Body of pancreas (tissue), 4 donors: ENCODE measurements at regions not wholly inside any gene's neighbourhood (a gene's known extent, or its start where the extent isn't known, plus 50 kb on each side); places are given as distances from the start of the nearest gene placed in this dataset.

Source experiments
- ATAC-seq: fragments of 150-250 bp; one replicate; pipeline ENCODE4 v1.9.1; 2016
- DNase-seq, 4 donors: peaks; one replicate each; pipeline ENCODE4 v3.0.0-alpha.2; 2019
- H3K27ac ChIP-seq, 4 donors: fragments of 200-600 bp; sonication (generic); 1 replicate in 3 of 4; 2 replicates in 1 of 4; pipeline versions ENCODE4 v1.5.1 to v1.6.1; 2016 to 2019; ENCODE audit warnings: mild to moderate bottlenecking in 1 of 4, mixed read lengths in 1 of 4, moderate library complexity in 1 of 4
- H3K27me3 ChIP-seq, 2 donors: fragments of 200-600 bp; sonication (generic); one replicate each; pipeline ENCODE4 v1.6.0; 2016; ENCODE audit warnings: mild to moderate bottlenecking in 1 of 2
- H3K36me3 ChIP-seq, 2 donors: fragments of 200-600 bp; sonication (generic); replicated peaks in 1 of 2; 2 replicates each; pipeline ENCODE4 v1.5.1; 2016; ENCODE audit warnings: low read depth in 2 of 2; ENCODE audit not compliant: insufficient read depth in 1 of 2
- H3K4me1 ChIP-seq: fragments of 200-600 bp; sonication (generic); one replicate; pipeline ENCODE4 v1.6.0; 2016
- H3K4me3 ChIP-seq, 2 donors: fragments of 200-600 bp; sonication (generic); 1 replicate in 1 of 2; 2 replicates in 1 of 2; pipeline ENCODE4 v1.5.1; 2016 to 2019
- H3K9me3 ChIP-seq, 3 donors: fragments of 200-600 bp; sonication (generic); 1 replicate in 2 of 3; 2 replicates in 1 of 3; pipeline ENCODE4 v1.5.1; 2016
- CTCF ChIP-seq, 7 experiments: fragments of 450-650 bp in 4 of 7; fragments of 200-600 bp in 3 of 7; sonication (generic) in 3 of 7; IDR thresholded peaks; one replicate each; pipeline ENCODE4 v1.5.1; 2016 to 2019; ENCODE audit warnings: antibody characterized with exemption in 7 of 7
- POLR2A ChIP-seq, 3 donors: fragments of 450-650 bp; IDR thresholded peaks; one replicate each; pipeline ENCODE4 v1.6.1; 2016; ENCODE audit warnings: antibody characterized with exemption in 3 of 3, mild to moderate bottlenecking in 2 of 3
- WGBS, 2 donors: methylation state at CpG; one replicate each; pipeline ENCODE4 v1.1.5; 2017; 5-methylcytosine and 5-hydroxymethylcytosine counted together
- intact Hi-C: fragments of 100-400 bp; cut with DNase I; formaldehyde crosslinking; loops from one replicate; pipeline ENCODE4 v1.15.1; 2023

DNA sequence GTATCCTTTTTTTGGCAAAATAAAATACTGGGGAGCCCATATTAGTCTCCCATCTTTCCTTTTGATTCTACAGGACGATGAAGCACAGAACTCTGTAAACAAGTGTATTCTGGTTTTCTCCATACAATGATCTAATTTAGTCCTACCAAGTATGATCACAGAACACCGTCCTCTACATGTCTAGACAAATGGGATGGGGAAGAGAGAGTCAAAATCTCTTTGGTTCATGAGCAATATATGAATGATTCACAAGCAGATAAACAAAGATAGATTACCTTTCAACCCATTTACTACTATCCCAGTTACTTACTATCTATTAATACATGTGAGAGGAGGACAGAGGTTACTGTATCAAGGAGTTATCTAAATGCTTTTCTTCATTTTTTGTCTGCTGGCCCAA is 352.4 kb upstream of the ACVR2A start:
- 75 to 83% methylated on average over 2 of the region's 2 CpGs for WGBS, 2 donors
- TF ChIP-seq CTCF (IDR thresholded peaks at IDR 0.05) = no peak
- no peak for TF ChIP-seq POLR2A (IDR thresholded peaks at IDR 0.05)
- Histone ChIP-seq H3K4me1 (no peaks in the 10 kb centered on the region), H3K36me3 (no peaks in the 10 kb centered on the region), H3K4me3 (no peak overlapping the region), H3K9me3 (no peaks in the 10 kb centered on the region), H3K27me3 (no peaks in the 10 kb centered on the region), H3K27ac (no peak overlapping the region)
- no peak for ATAC-seq
- intact Hi-C loops = no loop called here
- no peak for DNase-seq

DNA sequence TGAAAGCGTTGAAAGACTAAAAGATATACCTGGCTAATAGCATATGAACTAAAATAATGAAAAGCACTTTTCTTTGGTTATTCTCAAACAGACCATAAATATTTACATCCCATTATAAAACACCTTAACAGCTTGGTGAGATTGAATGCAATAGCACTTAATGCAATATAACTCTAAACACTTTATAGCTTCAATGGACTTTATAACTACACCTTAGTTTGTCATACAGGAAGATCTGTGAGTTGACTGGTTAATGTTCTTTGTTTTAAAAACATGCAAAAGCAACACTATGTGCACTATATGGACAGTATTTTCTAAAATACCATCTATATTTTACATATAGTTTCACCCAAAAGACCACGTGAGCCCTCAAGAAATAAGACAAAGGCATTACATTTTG is 353.3 kb upstream of the ACVR2A start:
- Histone ChIP-seq H3K27ac (no peak overlapping the region), H3K36me3 (no peaks in the 10 kb centered on the region), H3K9me3 (no peaks in the 10 kb centered on the region), H3K27me3 (no peaks in the 10 kb centered on the region), H3K4me1 (no peaks in the 10 kb centered on the region), H3K4me3 (no peak overlapping the region)
- intact Hi-C loops = no loop called here
- DNase-seq = no peak
- no peak for TF ChIP-seq CTCF (IDR thresholded peaks at IDR 0.05)
- no peak for TF ChIP-seq POLR2A (IDR thresholded peaks at IDR 0.05)
- WGBS, 2 donors = 88 to 95% methylated on average over 2 of the region's 2 CpGs
- no peak for ATAC-seq

DNA sequence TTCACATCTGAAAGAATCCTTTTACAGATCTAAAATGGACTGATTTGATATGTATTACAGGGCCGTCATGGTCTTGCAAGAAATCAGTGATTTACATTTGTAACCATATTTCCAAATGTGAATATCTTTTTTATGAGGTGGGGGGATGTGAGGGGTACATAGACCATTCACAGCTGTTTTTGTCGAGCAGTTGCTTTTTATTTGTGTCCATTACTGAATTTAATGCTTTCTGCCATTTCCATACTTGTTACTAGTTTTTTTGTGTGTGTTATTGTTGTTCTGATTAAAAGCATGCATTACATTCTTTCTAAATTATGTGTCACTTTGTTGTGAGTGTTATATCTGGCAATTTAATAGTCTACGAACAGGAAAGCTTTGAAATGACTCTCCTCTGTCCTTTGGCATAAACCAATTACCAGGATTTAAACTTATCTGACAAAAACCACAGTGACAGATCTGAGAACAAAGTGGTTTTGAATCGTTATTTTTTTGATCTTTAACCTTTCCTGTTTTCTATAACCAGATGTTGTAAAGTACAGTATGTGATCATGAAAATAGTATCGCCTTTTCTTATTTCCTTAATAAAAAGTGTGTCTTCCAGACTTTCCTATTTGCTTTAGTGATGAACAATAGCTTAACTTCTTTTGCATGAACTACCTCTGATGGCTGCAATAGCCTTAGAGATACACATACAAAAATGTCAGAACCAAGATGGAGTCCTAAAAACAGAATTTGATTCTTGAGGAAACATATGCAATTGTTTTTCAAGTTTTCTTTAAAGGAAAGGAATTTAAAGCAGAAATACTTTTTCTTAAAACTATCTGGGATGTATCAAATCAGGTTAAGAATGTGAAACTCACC is 354.2 kb upstream of the ACVR2A start:
- H3K4me1 ChIP-seq = no peaks in the 10 kb centered on the region
- DNase-seq (no peak), ATAC-seq (no peak)
- H3K36me3 ChIP-seq = no peaks in the 10 kb centered on the region
- H3K27me3 ChIP-seq = no peaks in the 10 kb centered on the region
- H3K4me3 ChIP-seq = no peak overlapping the region
- intact Hi-C loops = no loop called here
- no peaks in the 10 kb centered on the region for H3K9me3 ChIP-seq
- WGBS, 2 donors = 56 to 64% methylated on average over 5 of the region's 5 CpGs
- TF ChIP-seq CTCF (IDR thresholded peaks at IDR 0.05) = no peak
- TF ChIP-seq POLR2A (IDR thresholded peaks at IDR 0.05) = no peak
- no peak overlapping the region for H3K27ac ChIP-seq

- Histone ChIP-seq H3K4me1 (peaks cover 9% of the 10 kb centered on the region), H3K9me3 (no peaks in the 10 kb centered on the region), H3K4me3 (no peak overlapping the region), H3K27me3 (no peaks in the 10 kb centered on the region), H3K36me3 (no peaks in the 10 kb centered on the region), H3K27ac (no peak overlapping the region)
- TF ChIP-seq CTCF (IDR thresholded peaks at IDR 0.05) (no peak), POLR2A (IDR thresholded peaks at IDR 0.05) (no peak)
- ATAC-seq (no peak), DNase-seq (no peak)
- intact Hi-C loops = no loop called here
- WGBS, 2 donors = 95 to 96% methylated on average over 3 of the region's 3 CpGs
These were observed 356.4 kb upstream of the ACVR2A start for GRCh38 chr2:147488472-147488871.

- no peak for ATAC-seq
- WGBS, 2 donors = 83 to 84% methylated on average over 2 of the region's 2 CpGs
- no peak overlapping the region for H3K4me3 ChIP-seq
- no peak for TF ChIP-seq CTCF (IDR thresholded peaks at IDR 0.05)
- no peak for TF ChIP-seq POLR2A (IDR thresholded peaks at IDR 0.05)
- peaks cover 9% of the 10 kb centered on the region for H3K4me1 ChIP-seq
- DNase-seq = no peak
- no peaks in the 10 kb centered on the region for H3K9me3 ChIP-seq
- intact Hi-C loops = no loop called here
- no peaks in the 10 kb centered on the region for H3K27me3 ChIP-seq
- no peak overlapping the region for H3K27ac ChIP-seq
- H3K36me3 ChIP-seq = no peaks in the 10 kb centered on the region
These were observed 356.9 kb upstream of the ACVR2A start for GRCh38 chr2:147487978-147488289.
